ENCODE measurements at regions not wholly inside any gene's neighbourhood (a gene's known extent, or its start where the extent isn't known, plus 50 kb on each side); places are given as distances from the start of the nearest gene placed in this dataset.

- Histone ChIP-seq H3K4me1 (ENCODE audit: control insufficient read depth in 1 of 2, insufficient read depth in 2 of 2, low read depth in 1 of 2, low read length in 1 of 2) (peaks cover under 1 to 52% of the 10 kb centered on the region in 2 experiments; a peak in 3 of 4 replicates), H2AFZ (ENCODE audit: low read depth) (no peak overlapping the region), H3K9me2 (no peaks in the 10 kb centered on the region), H4K20me1 (ENCODE audit: insufficient read depth) (no peaks in the 10 kb centered on the region), H3K9me3 (no peaks in the 10 kb centered on the region), H3K27me3 (ENCODE audit: insufficient read depth) (no peaks in the 10 kb centered on the region), H3K79me2 (ENCODE audit: insufficient read depth) (no peaks in the 10 kb centered on the region), H3K4me2 (no peak overlapping the region), H3F3A (replicated peaks; ENCODE audit: insufficient read depth) (no peaks in the 10 kb centered on the region), H3K9ac (no peak overlapping the region), H3K27ac (ENCODE audit: low read depth in 2 of 2, low read length in 1 of 2) (no peak overlapping the region), H3K36me3 (replicated peaks in 1 of 2; ENCODE audit: control insufficient read depth in 1 of 2, insufficient read depth in 2 of 2, low read length in 1 of 2) (no peaks in the 10 kb centered on the region), H3K4me3 (ENCODE audit: low read depth in 2 of 2, low read length in 1 of 2) (no peak overlapping the region)
- WGBS (ENCODE audit: low lambda C conversion rate), result 71% methylated on average over 5 of the region's 5 CpGs
- ChIA-PET CTCF (interaction anchor here (2.4 kb wide), 1 partner anchor 10 kb away, joined by 10 read pairs; no protein-coding TSS in a partner anchor), POLR2A (no interaction called here)
- no peak for DNase-seq
- TF ChIP-seq JUND (IDR thresholded peaks at IDR 0.05) (no peak), SIN3A (IDR thresholded peaks at IDR 0.05; ENCODE audit: borderline replicate concordance, low read depth, low read length) (no peak), TAF1 (IDR thresholded peaks at IDR 0.05; ENCODE audit: borderline replicate concordance, low read depth, low read length) (no peak), RCOR1 (IDR thresholded peaks at IDR 0.05; ENCODE audit: low read length) (no peak), USF1 (IDR thresholded peaks at IDR 0.05; ENCODE audit: borderline replicate concordance, low read depth) (no peak), TCF12 (IDR thresholded peaks at IDR 0.05) (no peak), NFIC (IDR thresholded peaks at IDR 0.05; ENCODE audit: borderline replicate concordance) (no peak), MXI1 (IDR thresholded peaks at IDR 0.05; ENCODE audit: low read depth, low read length) (no peak), EZH2phosphoT487 (IDR thresholded peaks at IDR 0.05; ENCODE audit: borderline replicate concordance, low read depth) (no peak), RAD21 (IDR thresholded peaks at IDR 0.05; ENCODE audit: low read length) (no peak), PBX3 (IDR thresholded peaks at IDR 0.05) (no peak), EP300 (IDR thresholded peaks at IDR 0.05; ENCODE audit: borderline replicate concordance in 1 of 2, low read depth in 1 of 2, low read length in 1 of 2) (no peak), ZBTB33 (IDR thresholded peaks at IDR 0.05; ENCODE audit: borderline replicate concordance, low read depth) (no peak), TEAD4 (IDR thresholded peaks at IDR 0.05; ENCODE audit: borderline replicate concordance, insufficient read depth) (no peak), RFX5 (IDR thresholded peaks at IDR 0.05; ENCODE audit: low read length) (no peak), SMC3 (IDR thresholded peaks at IDR 0.05; ENCODE audit: low read depth, low read length) (no peak), ELF1 (IDR thresholded peaks at IDR 0.05) (no peak)
These were observed 387.2 kb downstream of the SOX11 start for GRCh38 chr2:6079405-6079804.

Measured in SK-N-SH (cell line).